IMR-90 (cell line): ENCODE measurements at regions not wholly inside any gene's neighbourhood (a gene's known extent, or its start where the extent isn't known, plus 50 kb on each side); places are given as distances from the start of the nearest gene placed in this dataset.

Experiments
- ATAC-seq: fragments of 200-7000 bp; cut with Tn5 transposase; 2 replicates; pipeline ENCODE4 v1.9.1; 2020; ENCODE audit warnings: low read depth, mild to moderate bottlenecking, moderate library complexity
- BruUV-seq: library from RNA; stranded (reverse); fragments of 400-500 nt; replicated peaks from 2 replicates; lab custom pipeline; 2021; lab: Mats Ljungman, UMichigan
- CTCF ChIA-PET: fragments of 300-600 bp; formaldehyde crosslinking; extraction: SDS; loops from one replicate; lab custom pipeline; 2021; ENCODE audit warnings: antibody characterized with exemption; lab: Yijun Ruan, JAX
- POLR2A ChIA-PET: fragments of 300-600 bp; sonication (Branson Sonifier 250); formaldehyde crosslinking; loops from one replicate; lab custom pipeline; 2022; ENCODE audit warnings: antibody characterized with exemption; ENCODE audit not compliant: unreplicated experiment; lab: Charles Lee
- DNase-seq: peaks from one replicate; pipeline ENCODE4 v3.0.0; 2013
- H2AFZ ChIP-seq: replicated peaks from 2 replicates; pipeline ENCODE3; 2013; ENCODE audit warnings: low read length, mild to moderate bottlenecking; ENCODE audit not compliant: poor library complexity
- H2AK5ac ChIP-seq: 2 replicates; pipeline ENCODE4 v1.6.1; 2013; ENCODE audit warnings: low read depth, low read length, inconsistent platforms
- H2AK9ac ChIP-seq: replicated peaks from 2 replicates; pipeline ENCODE3; 2013; ENCODE audit warnings: mild to moderate bottlenecking, low read depth, low read length, moderate library complexity; ENCODE audit not compliant: poor library complexity
- H2BK120ac ChIP-seq: 2 replicates; pipeline ENCODE4 v1.6.1; 2013; ENCODE audit warnings: low read depth, low read length, inconsistent platforms
- H2BK15ac ChIP-seq: 3 replicates; pipeline ENCODE4 v1.6.1; 2013; ENCODE audit warnings: low read depth, low read length, inconsistent platforms
- H2BK20ac ChIP-seq: 2 replicates; pipeline ENCODE4 v1.6.1; 2013; ENCODE audit warnings: low read depth, mild to moderate bottlenecking, inconsistent platforms, low read length, moderate library complexity
- H2BK5ac ChIP-seq: 2 replicates; pipeline ENCODE4 v1.6.1; 2013; ENCODE audit warnings: mild to moderate bottlenecking, low read depth, low read length, inconsistent platforms; ENCODE audit not compliant: poor library complexity, severe bottlenecking
- H3K14ac ChIP-seq: replicated peaks from 2 replicates; pipeline ENCODE4 v1.6.1; 2013; ENCODE audit warnings: low read depth, low read length, inconsistent platforms
- H3K18ac ChIP-seq: 2 replicates; pipeline ENCODE4 v1.6.1; 2013; ENCODE audit warnings: low read depth, low read length, control low read depth
- H3K23ac ChIP-seq: 2 replicates; pipeline ENCODE4 v1.6.1; 2013; ENCODE audit warnings: low read depth, low read length, inconsistent platforms
- H3K27ac ChIP-seq: 2 replicates; pipeline ENCODE4 v1.5.1; 2013; ENCODE audit warnings: mild to moderate bottlenecking, control low read depth, low read length; ENCODE audit not compliant: insufficient read depth
- H3K27me3 ChIP-seq: 2 replicates; pipeline ENCODE4 v1.6.1; 2013; ENCODE audit warnings: low read length; ENCODE audit not compliant: control insufficient read depth, insufficient read depth
- H3K36me3 ChIP-seq: 2 replicates; pipeline ENCODE4 v1.6.1; 2013; ENCODE audit warnings: low read length, mixed read lengths; ENCODE audit not compliant: control insufficient read depth, insufficient read depth
- H3K4ac ChIP-seq: 2 replicates; pipeline ENCODE4 v1.6.1; 2013; ENCODE audit warnings: low read depth, low read length, inconsistent platforms
- H3K4me1 ChIP-seq: 2 replicates; pipeline ENCODE4 v1.6.1; 2013; ENCODE audit warnings: low read length, mixed read lengths; ENCODE audit not compliant: control insufficient read depth, insufficient read depth
- H3K4me2 ChIP-seq: 2 replicates; pipeline ENCODE4 v1.6.1; 2013; ENCODE audit warnings: low read depth, mild to moderate bottlenecking, control low read depth, low read length, moderate library complexity
- H3K4me3 ChIP-seq: 2 replicates; pipeline ENCODE4 v1.5.1; 2013; ENCODE audit warnings: low read depth, mild to moderate bottlenecking, control low read depth, low read length, moderate library complexity; ENCODE audit not compliant: insufficient read depth
- H3K56ac ChIP-seq: 2 replicates; pipeline ENCODE4 v1.6.1; 2013; ENCODE audit warnings: low read length, inconsistent platforms; ENCODE audit not compliant: insufficient read depth; ENCODE audit errors: extremely low read depth
- H3K79me1 ChIP-seq, 2 experiments: 2 replicates each; pipeline ENCODE4 v1.6.1; 2013; ENCODE audit warnings: low read length in 2 of 2, inconsistent platforms in 1 of 2, low read depth in 1 of 2
- H3K9ac ChIP-seq: 2 replicates; pipeline ENCODE4 v1.6.1; 2013; ENCODE audit warnings: low read depth, low read length, control low read depth
- H3K9me1 ChIP-seq: 2 replicates; pipeline ENCODE4 v1.6.1; 2013; ENCODE audit warnings: low read length, inconsistent platforms; ENCODE audit not compliant: insufficient read depth
- H3K9me3 ChIP-seq: 2 replicates; pipeline ENCODE4 v1.6.1; 2013; ENCODE audit warnings: low read length; ENCODE audit not compliant: control insufficient read depth, insufficient read depth
- H4K20me1 ChIP-seq: 2 replicates; pipeline ENCODE4 v1.6.1; 2013; ENCODE audit warnings: low read length, inconsistent platforms; ENCODE audit not compliant: insufficient read depth
- H4K5ac ChIP-seq: 2 replicates; pipeline ENCODE4 v1.6.1; 2013; ENCODE audit warnings: mild to moderate bottlenecking, low read depth, low read length, control low read depth
- H4K8ac ChIP-seq, 2 experiments: 2 replicates each; pipeline ENCODE4 v1.6.1; 2013; ENCODE audit warnings: low read depth in 2 of 2, low read length in 2 of 2, control low read depth in 1 of 2, inconsistent platforms in 1 of 2
- H4K91ac ChIP-seq: 2 replicates; pipeline ENCODE4 v1.6.1; 2013; ENCODE audit warnings: low read depth, low read length, inconsistent platforms; ENCODE audit not compliant: insufficient read depth
- BHLHE40 ChIP-seq: fragments of 150-350 bp; IDR thresholded peaks from 2 replicates; pipeline ENCODE4 v1.6.1; 2016; ENCODE audit warnings: mild to moderate bottlenecking, low read depth, low read length
- ELK1 ChIP-seq: fragments of 150-350 bp; IDR thresholded peaks from 2 replicates; pipeline ENCODE4 v1.6.1; 2016; ENCODE audit warnings: low read depth, mild to moderate bottlenecking, low read length, moderate library complexity, borderline replicate concordance
- MAFK ChIP-seq: IDR thresholded peaks from 2 replicates; pipeline ENCODE4 v1.6.1; 2012; ENCODE audit warnings: low read depth, low read length, improper control_type of control experiment
- MAZ ChIP-seq: IDR thresholded peaks from 2 replicates; pipeline ENCODE4 v1.6.1; 2012; ENCODE audit warnings: low read depth, mild to moderate bottlenecking, low read length, improper control_type of control experiment, moderate library complexity, borderline replicate concordance
- NFE2L2 ChIP-seq: fragments of 150-350 bp; IDR thresholded peaks from 2 replicates; pipeline ENCODE4 v1.6.1; 2016; ENCODE audit warnings: low read depth, mild to moderate bottlenecking, low read length
- RCOR1 ChIP-seq: IDR thresholded peaks from 2 replicates; pipeline ENCODE4 v1.6.1; 2012; ENCODE audit warnings: mild to moderate bottlenecking, low read length, improper control_type of control experiment; ENCODE audit not compliant: insufficient replicate concordance
- SMC3 ChIP-seq: fragments of 150-350 bp; IDR thresholded peaks from 2 replicates; pipeline ENCODE4 v1.6.1; 2016; ENCODE audit warnings: low read depth, mild to moderate bottlenecking, antibody characterized with exemption, low read length, moderate library complexity
- USF2 ChIP-seq: fragments of 150-350 bp; IDR thresholded peaks from 2 replicates; pipeline ENCODE4 v1.6.1; 2017; ENCODE audit warnings: mild to moderate bottlenecking, antibody characterized with exemption, low read length, low read depth
- WGBS, 2 experiments: methylation state at CpG; one replicate each; pipeline versions ENCODE4 v1.1.5 to v1.1.7; 2013; ENCODE audit warnings: missing lambda C conversion rate in 2 of 2; ENCODE audit not compliant: insufficient read length in 1 of 2; ENCODE audit errors: extremely low coverage in 2 of 2; 5-methylcytosine and 5-hydroxymethylcytosine counted together
- dilution Hi-C: fragments of 300-500 bp; cut with HindIII; formaldehyde crosslinking; loops from one replicate; pipeline ENCODE4 v1.14.3; 2018; ENCODE audit warnings: low sequenced_read_pairs; ENCODE audit not compliant: unreplicated experiment
- in situ Hi-C: fragments of 300-500 bp; cut with MboI; formaldehyde crosslinking; loops from 3 replicates; pipeline ENCODE4 v1.14.3; 2019; ENCODE audit warnings: low sequenced_read_pairs, inconsistent platforms, mixed read lengths
- intact Hi-C: fragments of 100-400 bp; cut with micrococcal nuclease; formaldehyde crosslinking; loops from 2 replicates; pipeline ENCODE4 v1.10.0; 2022

- Histone ChIP-seq H3K23ac (no peak overlapping the region), H2BK5ac (no peak overlapping the region), H3K18ac (no peak overlapping the region), H2AK9ac (no peak overlapping the region), H3K14ac (no peak overlapping the region), H2AK5ac (no peak overlapping the region), H4K5ac (no peak overlapping the region), H2BK120ac (no peak overlapping the region), H3K4me1 (no peaks in the 10 kb centered on the region), H4K20me1 (no peaks in the 10 kb centered on the region), H3K9me3 (no peaks in the 10 kb centered on the region), H3K9ac (no peak overlapping the region), H3K79me1 (no peaks in the 10 kb centered on the region), H3K4me2 (no peak overlapping the region), H3K4me3 (no peak overlapping the region), H3K4ac (no peak overlapping the region), H3K36me3 (no peaks in the 10 kb centered on the region), H2AFZ (no peak overlapping the region), H4K8ac (no peak overlapping the region), H3K27ac (no peak overlapping the region), H4K91ac (no peak overlapping the region), H2BK15ac (no peak overlapping the region), H2BK20ac (no peak overlapping the region), H3K27me3 (no peaks in the 10 kb centered on the region), H3K56ac (no peak overlapping the region), H3K9me1 (no peaks in the 10 kb centered on the region; the same call in 1 of the 2 replicates)
- TF ChIP-seq RCOR1 = no peak
- TF ChIP-seq USF2 = no peak
- no peak for TF ChIP-seq BHLHE40
- no peak for TF ChIP-seq NFE2L2
- no peak for TF ChIP-seq MAZ
- TF ChIP-seq SMC3 = no peak
- TF ChIP-seq MAFK = no peak
- TF ChIP-seq ELK1 = no peak
- DNase-seq = no peak
- dilution Hi-C loops = no loop called here
- ChIA-PET CTCF (no interaction called here), POLR2A (no interaction called here)
- WGBS, 2 experiments = no CpG with 5 or more reads among the region's 2 CpGs
- no peak for ATAC-seq
- in situ Hi-C loops = no loop called here
- no TSS peak for BruUV-seq
- intact Hi-C loops = no loop called here
Observed at GRCh38 chrX:3226087-3226486, 120.4 kb downstream of the MXRA5 start.
